Suppressor macrophage treated with lipopolysaccharide for 1 hour (primary cell): ENCODE measurements at regions not wholly inside any gene's neighbourhood (a gene's known extent, or its start where the extent isn't known, plus 50 kb on each side); places are given as distances from the start of the nearest gene placed in this dataset.
A peak's percentile ranks its signal among the peaks of the same experiment; 100 is the strongest.

Experiments
- DNase-seq, 3 donors: peaks; one replicate each; pipeline ENCODE4 v3.0.0-alpha.2; 2020 to 2022

GRCh38 chr9:78567693-78568092 is 270.8 kb downstream of the PSAT1 start:
- no peak for DNase-seq

GRCh38 chr9:78568774-78569173 is 271.8 kb downstream of the PSAT1 start:
- no peak for DNase-seq

GRCh38 chr9:78572266-78572665 is 275.3 kb downstream of the PSAT1 start:
- DNase-seq: no peak

- no peak for DNase-seq
These were observed 276.3 kb downstream of the PSAT1 start for GRCh38 chr9:78573205-78573604.

GRCh38 chr9:78573669-78574068 is 276.7 kb downstream of the PSAT1 start:
- no peak for DNase-seq

GRCh38 chr9:78574354-78575045 is 277.6 kb downstream of the PSAT1 start:
- no peak for DNase-seq

GRCh38 chr9:78575081-78575480 is 278.2 kb downstream of the PSAT1 start:
- no peak for DNase-seq

- no peak for DNase-seq
These were observed 278.8 kb downstream of the PSAT1 start for GRCh38 chr9:78575771-78576170.

GRCh38 chr9:78577156-78577906 is 280.4 kb downstream of the PSAT1 start:
- DNase-seq: no peak

GRCh38 chr9:78578072-78578471 is 281.1 kb downstream of the PSAT1 start:
- no peak for DNase-seq

- DNase-seq: peak in 1 of 3 donors; percentile 3
These were observed 285.9 kb downstream of the PSAT1 start for GRCh38 chr9:78582821-78583220.

- DNase-seq: no peak
These were observed 287.7 kb downstream of the PSAT1 start for GRCh38 chr9:78584589-78584988.

GRCh38 chr9:78585909-78586308 is 289.0 kb downstream of the PSAT1 start:
- no peak for DNase-seq

- no peak for DNase-seq
These were observed 293.1 kb downstream of the PSAT1 start for GRCh38 chr9:78590068-78590467.

- DNase-seq: no peak
These were observed 295.9 kb downstream of the PSAT1 start for GRCh38 chr9:78592811-78593210.

GRCh38 chr9:78595200-78595945 is 298.4 kb downstream of the PSAT1 start:
- DNase-seq: no peak

- no peak for DNase-seq
These were observed 299.4 kb downstream of the PSAT1 start for GRCh38 chr9:78596346-78596745.

GRCh38 chr9:78598120-78598519 is 301.2 kb downstream of the PSAT1 start:
- DNase-seq: no peak

- DNase-seq: no peak
These were observed 303.0 kb downstream of the PSAT1 start for GRCh38 chr9:78599926-78600325.

GRCh38 chr9:78601957-78602565 is 305.1 kb downstream of the PSAT1 start:
- DNase-seq: peak; percentile 61 to 71 (median 66)

GRCh38 chr9:78605041-78606000 is 308.4 kb downstream of the PSAT1 start:
- DNase-seq: no peak

- DNase-seq: no peak
These were observed 309.1 kb downstream of the PSAT1 start for GRCh38 chr9:78606001-78606379.
